CD1c-positive myeloid dendritic cell (primary cell): ENCODE measurements at regions not wholly inside any gene's neighbourhood (a gene's known extent, or its start where the extent isn't known, plus 50 kb on each side); places are given as distances from the start of the nearest gene placed in this dataset.
"Not testable (repeated sequence)": the region's sequence is repeated elsewhere in the genome, so short reads cannot be mapped to it uniquely, and the experiment has no call there.

Experiments
- DNase-seq: peaks from one replicate; pipeline ENCODE4 v3.0.0-alpha.2; 2016; ENCODE audit errors: extremely low spot score

DNA sequence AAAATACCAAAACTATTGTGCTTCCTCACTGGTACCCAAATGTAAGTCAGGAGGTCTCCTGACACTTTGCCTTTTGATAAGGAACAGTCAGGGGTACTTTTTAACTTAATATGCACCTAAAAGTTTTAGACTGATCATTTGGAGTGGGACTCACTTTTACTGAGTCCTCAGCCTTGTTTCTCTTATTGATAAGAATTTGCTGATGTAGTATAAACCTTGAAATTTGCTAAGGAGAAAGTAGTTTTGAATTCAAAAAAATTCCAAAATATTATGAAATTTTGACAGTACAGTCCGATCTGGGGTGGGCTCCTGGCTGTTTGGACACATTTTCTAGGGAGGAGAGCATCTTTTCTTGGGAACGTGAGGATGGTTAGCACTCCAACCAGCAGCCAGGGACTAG lies 91.4 kb upstream of the GATB start:
- DNase-seq: no peak

DNA sequence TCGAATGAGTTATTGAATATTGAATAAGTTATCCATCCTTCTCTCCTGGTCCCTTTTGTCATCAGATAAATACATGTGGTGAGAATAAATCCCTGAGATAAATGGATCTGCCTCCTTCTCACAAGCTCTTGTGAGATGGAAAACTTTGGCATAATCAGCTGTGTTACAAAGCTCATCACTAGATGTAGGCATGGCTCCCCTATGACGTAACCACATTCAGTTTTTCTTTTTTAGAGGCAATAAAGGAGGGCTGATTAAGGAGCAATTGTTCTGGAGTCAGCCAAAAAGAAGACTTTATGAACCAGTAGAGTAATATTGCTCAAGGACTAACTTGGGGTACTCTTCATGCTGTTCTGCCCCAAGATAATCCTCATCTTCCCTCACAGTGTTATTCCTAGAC lies 90.5 kb upstream of the GATB start:
- DNase-seq: no peak

DNA sequence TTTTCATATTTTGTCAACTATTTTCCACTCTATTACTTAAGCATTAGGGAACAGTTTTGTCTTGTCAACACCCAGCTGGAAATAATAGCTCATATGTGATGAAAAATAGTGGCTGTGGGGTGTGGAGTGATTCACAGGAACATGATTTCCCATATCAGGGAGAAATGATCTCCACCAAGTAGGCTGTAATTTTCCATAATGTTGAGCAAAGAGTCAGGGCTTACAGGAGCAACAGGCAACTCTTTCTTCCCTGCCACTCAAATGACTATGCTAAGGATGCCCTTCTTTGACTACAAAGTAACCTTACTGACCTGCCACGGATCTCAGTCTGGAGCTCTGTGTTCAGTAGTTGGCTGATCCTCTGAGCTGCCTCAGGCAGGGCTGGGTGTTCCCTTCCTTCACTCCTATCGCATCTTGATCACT lies 90.0 kb upstream of the GATB start:
- no peak for DNase-seq

DNA sequence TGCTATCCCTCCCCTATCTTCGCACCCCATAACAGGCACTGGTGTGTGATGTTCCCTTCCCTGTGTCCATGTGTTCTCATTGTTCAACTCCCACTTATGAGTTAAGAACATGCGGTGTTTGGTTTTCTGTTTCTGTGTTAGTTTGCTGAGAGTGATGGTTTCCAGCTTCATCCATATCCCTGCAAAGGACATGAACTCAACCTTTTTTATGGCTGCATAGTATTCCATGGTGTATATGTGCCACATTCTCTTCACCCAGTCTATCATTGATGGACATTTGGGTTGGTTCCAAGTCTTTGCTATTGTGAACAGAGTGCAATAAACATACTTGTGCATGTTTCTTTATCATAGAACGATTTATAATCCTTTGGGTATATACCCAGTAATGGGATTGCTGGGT lies 84.7 kb upstream of the GATB start:
- not testable (repeated sequence) for DNase-seq

DNA sequence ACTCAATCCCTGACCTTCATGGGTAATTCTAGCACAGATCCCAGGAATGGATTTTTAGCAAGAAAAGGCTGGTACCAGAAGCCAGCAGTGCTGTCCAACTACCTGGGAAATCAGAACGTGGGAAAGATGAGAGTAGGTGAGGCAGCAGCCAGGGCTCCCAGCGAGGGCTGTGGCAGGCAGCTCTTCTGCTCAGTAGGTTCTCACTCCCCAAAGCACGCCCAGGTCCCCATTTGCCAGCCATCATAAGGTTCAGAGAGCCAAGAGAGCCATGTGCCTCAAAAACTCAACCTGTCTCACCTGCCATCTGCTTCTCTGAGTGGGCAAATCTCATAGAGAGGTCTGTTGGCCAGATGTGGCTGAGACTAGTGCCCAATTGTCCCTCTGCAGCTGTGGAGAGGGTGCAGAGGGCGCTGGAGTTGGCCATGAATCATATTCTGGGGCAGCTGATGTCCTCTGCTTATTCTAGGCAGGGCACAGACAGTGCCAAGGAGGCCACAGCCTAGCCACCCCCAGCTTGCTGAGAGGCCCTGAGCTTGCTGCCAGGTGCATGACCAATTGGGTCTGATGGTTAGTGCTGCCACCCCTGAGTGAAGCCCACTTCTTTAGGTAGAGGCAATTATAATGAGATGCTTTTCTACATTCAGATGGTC lies 81.7 kb upstream of the GATB start:
- no peak for DNase-seq

DNA sequence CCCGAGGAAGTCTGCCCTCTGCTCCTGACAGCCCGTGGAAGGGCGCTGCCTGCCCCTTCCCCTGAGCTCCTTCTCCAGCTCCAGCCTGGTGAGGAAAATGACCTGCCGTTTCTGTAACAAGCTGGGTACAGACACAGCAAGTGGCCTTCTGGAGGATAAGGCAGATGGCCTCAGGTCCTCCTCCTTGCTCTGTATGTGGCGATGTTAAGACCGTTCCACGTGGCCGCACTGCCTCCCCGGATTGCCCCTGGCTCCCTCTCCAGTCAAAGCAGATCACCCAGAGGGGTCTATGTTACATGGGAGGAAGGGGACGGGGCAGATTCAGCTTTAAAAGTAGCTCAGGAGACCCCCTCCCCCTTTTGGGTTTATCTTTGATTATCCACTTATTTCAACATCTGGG lies 80.3 kb upstream of the GATB start:
- DNase-seq: no peak

DNA sequence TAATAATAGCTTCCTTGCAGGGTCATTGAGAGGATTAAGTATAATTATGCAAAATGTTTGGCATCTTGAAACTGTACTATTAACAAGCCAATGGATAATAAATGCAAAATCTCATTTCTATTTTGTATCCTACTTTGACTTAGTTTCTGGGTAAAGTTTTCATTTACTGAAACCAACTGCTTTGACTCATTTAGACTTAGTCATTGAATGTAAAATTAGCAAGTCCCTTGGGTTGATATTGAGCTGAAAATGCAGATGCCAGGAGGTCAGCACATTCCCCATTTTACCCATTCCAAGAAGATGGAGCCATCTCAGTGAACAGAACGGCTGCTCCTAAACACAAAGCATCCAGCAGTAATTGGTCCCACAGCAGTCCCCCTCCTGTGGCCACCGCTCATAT lies 74.7 kb upstream of the GATB start:
- no peak for DNase-seq

DNA sequence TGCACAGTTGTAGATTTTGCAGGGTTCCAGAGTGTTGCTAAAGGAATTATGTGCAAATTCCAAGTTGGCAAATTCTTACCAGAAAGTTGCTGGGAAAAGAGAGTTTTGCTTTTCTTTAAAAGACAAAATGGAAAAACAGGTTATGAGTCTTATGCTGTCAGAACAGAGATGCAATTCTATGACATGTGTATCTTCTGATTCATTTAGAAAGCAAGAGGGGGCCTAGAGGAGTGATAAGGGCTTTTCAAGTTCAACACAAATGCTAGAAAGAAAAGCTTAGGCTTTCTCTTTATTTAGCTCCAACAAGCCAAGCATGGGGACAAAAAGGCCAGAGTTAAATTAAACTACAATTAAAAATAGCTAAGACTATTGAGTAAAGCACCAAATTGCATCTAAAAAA lies 72.4 kb upstream of the GATB start:
- DNase-seq: no peak

DNA sequence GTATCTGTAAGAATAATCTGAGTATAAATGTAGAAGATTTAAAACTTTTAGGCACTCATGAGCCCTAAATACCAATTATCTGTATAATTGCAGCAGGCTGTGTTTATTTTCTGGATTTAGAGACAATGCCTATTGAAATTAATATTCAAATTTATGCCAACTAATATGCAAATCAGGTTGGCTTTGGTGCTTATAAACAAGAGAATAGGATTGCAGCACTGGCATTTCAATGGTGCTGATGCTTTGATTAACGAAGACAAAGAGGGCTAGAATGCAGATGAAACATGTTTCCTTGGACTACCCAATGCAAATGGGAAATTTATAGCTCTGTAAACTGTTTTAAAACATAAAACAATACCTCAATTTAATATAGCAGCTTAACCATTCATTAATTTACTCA lies 70.7 kb upstream of the GATB start:
- DNase-seq: no peak

DNA sequence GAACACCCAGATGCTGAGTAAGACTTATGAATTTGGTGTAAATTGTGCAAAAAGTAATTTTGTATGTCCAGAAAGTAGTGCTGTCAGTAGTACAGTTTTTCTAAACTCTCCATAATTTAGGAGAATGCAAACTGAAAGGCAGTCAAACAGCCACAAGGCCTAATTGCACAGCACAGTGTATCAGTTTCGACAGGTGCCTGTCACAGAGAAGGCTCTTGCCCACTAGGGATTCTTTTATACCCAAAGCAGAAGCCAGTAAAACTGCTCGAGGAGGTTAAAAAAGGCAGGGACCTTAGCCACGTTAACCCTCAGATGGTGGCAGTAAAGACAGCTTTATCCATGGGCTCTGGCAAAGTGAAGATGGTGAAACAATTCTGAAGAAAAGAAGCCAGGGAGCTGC lies 69.4 kb upstream of the GATB start:
- DNase-seq: no peak

DNA sequence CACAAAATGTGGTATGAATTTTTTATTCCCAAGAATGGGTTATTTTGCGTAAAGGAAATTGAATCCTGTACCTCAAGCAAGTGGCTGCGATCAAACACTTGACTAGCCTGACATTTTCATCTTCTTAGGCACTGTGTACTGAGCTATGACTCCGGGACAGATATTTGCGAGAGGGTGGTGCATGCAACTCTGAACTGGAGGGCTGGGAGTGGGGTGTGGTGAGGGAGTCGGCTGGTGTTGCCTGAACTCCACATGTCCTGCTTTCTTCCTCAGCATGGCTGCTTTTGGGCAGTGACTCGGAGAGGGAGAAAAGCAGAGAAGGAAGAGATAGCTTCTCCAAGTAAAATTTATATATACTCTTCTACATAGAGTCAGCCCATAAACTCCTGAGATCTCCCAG lies 68.5 kb upstream of the GATB start:
- DNase-seq: no peak

DNA sequence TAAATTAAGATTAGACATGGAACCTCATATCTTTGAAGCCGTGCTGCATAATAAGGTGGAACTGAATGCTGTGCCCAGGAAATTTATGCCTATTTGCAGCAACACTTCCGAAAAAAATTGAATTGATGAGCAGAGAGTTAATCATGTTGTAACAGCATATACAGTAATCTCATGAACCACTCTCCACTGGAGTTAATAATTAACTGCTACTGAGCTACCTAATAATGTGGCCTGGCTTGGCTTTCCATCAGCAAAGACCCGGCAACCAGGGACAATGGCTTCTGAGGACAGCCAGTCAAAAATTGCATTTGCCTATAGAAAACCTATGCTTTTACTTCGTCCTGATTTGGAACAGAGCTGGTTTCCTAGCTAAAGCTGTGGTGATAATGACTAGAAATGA lies 63.8 kb upstream of the GATB start:
- no peak for DNase-seq

DNA sequence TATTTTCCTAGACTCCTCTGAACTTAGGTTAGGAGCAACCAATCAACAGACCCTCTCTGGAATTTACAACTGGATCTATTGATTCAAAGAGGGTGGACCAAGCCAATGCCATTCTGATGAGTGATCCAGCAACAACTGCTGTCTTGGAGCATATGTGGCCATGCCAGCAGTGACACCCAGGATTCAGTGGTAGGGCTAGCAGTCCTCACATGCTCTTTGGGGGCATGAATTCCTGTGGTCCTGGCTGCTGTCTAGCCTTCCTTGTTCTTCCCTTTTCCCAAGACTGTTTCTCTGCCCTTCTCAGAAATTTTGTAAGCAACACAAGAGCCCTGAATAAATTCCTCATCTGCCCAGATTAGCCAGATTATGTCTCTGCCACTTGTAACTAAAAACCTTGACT lies 61.5 kb upstream of the GATB start:
- no peak for DNase-seq

DNA sequence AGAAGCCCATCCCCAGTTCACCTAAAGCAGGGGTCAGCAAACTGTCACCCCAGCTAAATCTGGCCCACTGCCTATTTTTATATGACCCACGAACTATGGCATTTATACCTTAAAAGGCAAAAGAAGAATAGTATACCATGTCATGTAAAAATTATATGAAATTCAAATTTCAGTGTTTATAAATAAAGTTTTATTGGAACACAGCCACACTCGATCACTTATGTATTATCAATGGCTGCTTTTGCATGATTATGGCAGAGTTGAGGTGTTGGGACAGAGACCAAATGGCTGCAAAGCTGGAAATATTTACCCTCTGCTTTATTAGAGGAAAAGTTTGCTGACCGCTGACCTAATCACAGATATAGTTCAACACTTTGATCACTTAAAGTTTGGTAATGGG lies 59.2 kb upstream of the GATB start:
- no peak for DNase-seq

DNA sequence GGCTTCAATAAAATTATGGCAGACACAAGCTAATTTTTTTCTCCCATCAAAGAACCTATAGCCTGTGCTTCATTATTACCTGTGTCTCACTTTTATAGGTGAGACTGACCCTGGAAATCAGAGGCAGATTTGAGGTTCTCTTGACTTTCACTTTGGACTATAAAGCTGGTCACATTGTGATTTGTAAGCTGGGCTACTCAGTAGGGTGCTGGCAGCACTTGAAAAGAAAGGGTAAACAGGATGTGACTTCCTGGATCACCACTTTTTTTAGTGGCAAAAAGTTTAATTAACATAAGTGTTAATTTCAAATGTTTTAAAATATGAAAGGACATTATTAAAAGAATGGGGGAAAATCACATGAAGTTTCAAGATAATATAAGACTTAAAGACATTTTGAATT lies 50.6 kb upstream of the GATB start:
- DNase-seq: no peak
